HG03442 (cell line): ENCODE measurements at regions not wholly inside any gene's neighbourhood (a gene's known extent, or its start where the extent isn't known, plus 50 kb on each side); places are given as distances from the start of the nearest gene placed in this dataset.
"Not testable (repeated sequence)": the region's sequence is repeated elsewhere in the genome, so short reads cannot be mapped to it uniquely, and the experiment has no call there.

Experiments used
- ATAC-seq: cut with Tn5 transposase; IDR thresholded peaks from one replicate; pipeline ENCODE4 v1.9.1; 2021; ENCODE audit warnings: mild to moderate bottlenecking, moderate library complexity; ENCODE audit not compliant: unreplicated experiment

GRCh38 chr4:187046471-187046870 lies 322.8 kb upstream of the FAT1 start:
- no peak for ATAC-seq

- no peak for ATAC-seq
These were observed 335.4 kb upstream of the FAT1 start for GRCh38 chr4:187059021-187059420.

GRCh38 chr4:187059895-187060294 lies 336.2 kb upstream of the FAT1 start:
- ATAC-seq, result no peak

- no peak for ATAC-seq
These were observed 336.9 kb upstream of the FAT1 start for GRCh38 chr4:187060551-187060950.

- no peak for ATAC-seq
These were observed 339.6 kb upstream of the FAT1 start for GRCh38 chr4:187063251-187063650.

GRCh38 chr4:187064033-187064432 lies 340.4 kb upstream of the FAT1 start:
- no peak for ATAC-seq

GRCh38 chr4:187065396-187065795 lies 341.7 kb upstream of the FAT1 start:
- no peak for ATAC-seq

- no peak for ATAC-seq
These were observed 342.1 kb upstream of the FAT1 start for GRCh38 chr4:187065806-187066205.

GRCh38 chr4:187069398-187069797 lies 345.7 kb upstream of the FAT1 start:
- no peak for ATAC-seq

- ATAC-seq, result no peak
These were observed 346.5 kb upstream of the FAT1 start for GRCh38 chr4:187070158-187070557.

GRCh38 chr4:187070740-187071139 lies 347.1 kb upstream of the FAT1 start:
- no peak for ATAC-seq

GRCh38 chr4:187071946-187072600 lies 348.4 kb upstream of the FAT1 start:
- ATAC-seq, result no peak

- ATAC-seq, result no peak
These were observed 350.2 kb upstream of the FAT1 start for GRCh38 chr4:187073820-187074219.

GRCh38 chr4:187075514-187075913 lies 351.9 kb upstream of the FAT1 start:
- ATAC-seq, result no peak

GRCh38 chr4:187077744-187078401 lies 354.2 kb upstream of the FAT1 start:
- ATAC-seq, result no peak

- ATAC-seq, result no peak
These were observed 361.0 kb upstream of the FAT1 start for GRCh38 chr4:187084701-187085100.

- no peak for ATAC-seq
These were observed 361.7 kb upstream of the FAT1 start for GRCh38 chr4:187085339-187085738.

- no peak for ATAC-seq
These were observed 362.5 kb upstream of the FAT1 start for GRCh38 chr4:187086151-187086550.

- no peak for ATAC-seq
These were observed 364.6 kb upstream of the FAT1 start for GRCh38 chr4:187088070-187088799.

GRCh38 chr4:187090401-187090800 lies 366.7 kb upstream of the FAT1 start:
- ATAC-seq, result no peak

GRCh38 chr4:187090832-187091231 lies 367.2 kb upstream of the FAT1 start:
- not testable (repeated sequence) for ATAC-seq

GRCh38 chr4:187094144-187094543 lies 370.5 kb upstream of the FAT1 start:
- ATAC-seq, result no peak
